Stomach (tissue), 4 donors: ENCODE measurements at regions not wholly inside any gene's neighbourhood (a gene's known extent, or its start where the extent isn't known, plus 50 kb on each side); places are given as distances from the start of the nearest gene placed in this dataset.

Experiments
- CTCF ChIP-seq, 7 experiments: fragments of 450-650 bp in 4 of 7; fragments of 200-600 bp in 3 of 7; sonication (generic) in 3 of 7; IDR thresholded peaks; one replicate each; pipeline ENCODE4 v1.5.1; 2016 to 2019; ENCODE audit warnings: antibody characterized with exemption in 7 of 7, control low read depth in 2 of 7, mild to moderate bottlenecking in 1 of 7
- EP300 ChIP-seq: sonication (generic); formaldehyde crosslinking; IDR thresholded peaks from one replicate; pipeline ENCODE4 v1.6.1; 2017; ENCODE audit warnings: antibody characterized with exemption
- POLR2A ChIP-seq, 4 donors: fragments of 450-650 bp; IDR thresholded peaks; one replicate each; pipeline ENCODE4 v1.6.1; 2016; ENCODE audit warnings: antibody characterized with exemption in 4 of 4, control low read depth in 2 of 4, mild to moderate bottlenecking in 1 of 4, moderate library complexity in 1 of 4
- POLR2AphosphoS5 ChIP-seq, 3 donors: sonication (generic); formaldehyde crosslinking; IDR thresholded peaks; one replicate each; pipeline ENCODE4 v1.6.1; 2016; ENCODE audit warnings: antibody characterized with exemption in 3 of 3

- no peak for TF ChIP-seq CTCF (IDR thresholded peaks at IDR 0.05)
- no peak for TF ChIP-seq EP300
- no peak for TF ChIP-seq POLR2A (IDR thresholded peaks at IDR 0.05)
- TF ChIP-seq POLR2AphosphoS5 (IDR thresholded peaks at IDR 0.05), result no peak
Measured at GRCh38 chr14:83764656-83765599, 1765.0 kb upstream of the FLRT2 start.
